GM12873 (cell line): ENCODE measurements at regions not wholly inside any gene's neighbourhood (a gene's known extent, or its start where the extent isn't known, plus 50 kb on each side); places are given as distances from the start of the nearest gene placed in this dataset.

Source experiments
- CTCF ChIP-seq: IDR thresholded peaks from 2 replicates; pipeline ENCODE4 v1.5.1; 2012; ENCODE audit warnings: low read depth, mild to moderate bottlenecking, moderate library complexity, low read length, control low read depth; ENCODE audit not compliant: insufficient read depth; ENCODE audit errors: missing control alignments

DNA sequence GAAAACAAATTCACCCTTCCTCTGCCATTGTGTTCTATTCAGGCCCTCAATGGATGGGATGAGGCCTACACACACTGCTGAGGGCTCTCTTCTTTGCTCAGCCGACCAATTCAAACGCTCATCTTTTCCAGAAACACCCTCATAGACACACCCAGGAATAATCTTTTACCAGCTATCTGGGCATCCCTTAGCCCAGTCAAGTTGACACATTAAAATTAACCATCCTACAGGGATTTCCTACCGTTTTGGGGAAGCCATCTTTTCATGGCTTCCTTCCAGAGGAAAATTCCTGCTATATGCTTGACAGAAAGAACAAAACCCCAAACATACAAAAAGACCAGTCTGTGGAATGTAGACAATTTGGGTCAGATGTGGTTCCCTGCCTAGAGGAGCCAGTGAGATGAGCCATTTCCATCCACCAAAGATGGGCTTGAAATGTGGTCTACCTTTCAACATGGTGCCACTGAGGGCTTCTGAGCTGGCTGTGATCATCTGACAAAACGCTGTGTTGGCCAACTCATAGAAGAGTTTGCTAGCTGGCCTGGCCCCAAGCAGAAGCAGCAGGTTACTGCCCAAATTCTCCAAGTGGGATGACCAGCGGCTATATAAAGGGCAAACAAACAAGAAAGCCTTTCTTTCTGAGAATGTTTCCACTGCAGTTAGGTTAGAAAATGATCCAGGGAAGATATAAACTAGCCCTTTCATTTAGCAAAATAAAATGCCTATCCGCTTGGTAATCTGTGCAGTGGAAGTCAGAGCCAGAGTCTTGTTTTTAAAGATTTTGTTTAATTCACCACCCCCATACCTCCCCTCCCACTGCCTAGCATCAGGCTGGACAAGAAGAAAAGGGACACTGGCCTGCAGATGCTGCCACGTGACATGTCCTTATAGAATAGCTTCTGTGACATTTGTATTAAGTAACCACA is 69.1 kb upstream of the MRPS6 start:
- TF ChIP-seq CTCF, result no peak

- no peak for TF ChIP-seq CTCF
Observed at GRCh38 chr21:34003428-34003827, 70.0 kb upstream of the MRPS6 start.

DNA sequence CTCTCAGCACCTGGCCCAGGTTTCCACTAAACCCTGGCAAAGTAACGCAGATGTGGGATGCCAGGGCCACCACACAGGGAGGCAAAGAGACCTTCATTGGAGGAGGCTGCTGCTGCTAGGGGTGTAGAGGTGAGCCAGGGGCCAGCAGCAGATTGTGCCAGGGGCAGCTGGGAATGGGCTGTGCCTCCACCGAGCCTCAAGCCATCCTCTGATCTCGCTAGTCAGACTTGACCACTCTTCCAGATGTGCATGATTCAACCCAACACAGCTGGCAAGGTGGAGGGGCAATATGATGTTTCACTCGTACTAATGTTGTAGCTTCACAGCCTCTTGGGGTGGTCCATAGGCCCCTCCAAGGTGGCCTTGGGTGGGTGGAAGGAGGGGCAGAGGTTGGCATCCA is 73.0 kb upstream of the MRPS6 start:
- TF ChIP-seq CTCF, result no peak

DNA sequence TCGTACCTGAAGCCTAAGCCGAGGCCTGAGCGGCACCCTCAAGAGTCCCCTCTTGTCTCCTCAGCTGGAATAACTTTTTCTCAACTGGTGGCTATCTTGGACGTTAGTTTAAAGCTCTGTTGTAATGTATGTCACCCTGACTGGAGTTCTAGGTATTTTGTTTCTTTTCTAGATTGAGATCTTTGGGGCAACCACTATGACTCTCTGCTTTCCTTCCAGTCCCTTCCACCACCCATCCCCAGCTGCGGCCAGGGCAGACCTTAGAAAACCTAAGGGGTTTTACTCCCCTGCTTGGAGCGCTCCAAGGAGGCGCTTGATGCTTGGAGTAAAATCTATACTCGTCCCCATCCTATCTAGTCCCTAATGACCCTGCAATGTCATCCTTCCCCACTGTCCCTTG is 74.6 kb upstream of the MRPS6 start:
- no peak for TF ChIP-seq CTCF

DNA sequence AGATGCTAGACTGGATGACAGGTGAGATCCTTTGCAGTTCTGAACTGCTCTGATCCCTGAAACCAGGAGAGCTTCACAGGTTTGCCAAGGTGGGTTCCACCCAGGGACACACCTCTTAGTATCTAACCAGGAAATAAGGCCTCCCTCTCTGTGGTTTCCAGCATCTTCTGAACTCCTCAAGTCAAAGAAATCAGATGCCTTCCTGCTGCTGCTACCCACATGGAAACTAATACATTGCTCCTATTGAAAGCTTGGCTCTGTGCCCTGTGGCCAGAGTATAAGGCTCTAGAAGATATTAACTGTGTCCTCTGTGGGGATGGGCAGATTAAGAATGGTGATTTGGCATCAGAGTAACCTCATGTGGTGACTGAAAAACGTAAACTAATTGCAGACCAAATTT is 75.0 kb upstream of the MRPS6 start:
- TF ChIP-seq CTCF, result no peak

DNA sequence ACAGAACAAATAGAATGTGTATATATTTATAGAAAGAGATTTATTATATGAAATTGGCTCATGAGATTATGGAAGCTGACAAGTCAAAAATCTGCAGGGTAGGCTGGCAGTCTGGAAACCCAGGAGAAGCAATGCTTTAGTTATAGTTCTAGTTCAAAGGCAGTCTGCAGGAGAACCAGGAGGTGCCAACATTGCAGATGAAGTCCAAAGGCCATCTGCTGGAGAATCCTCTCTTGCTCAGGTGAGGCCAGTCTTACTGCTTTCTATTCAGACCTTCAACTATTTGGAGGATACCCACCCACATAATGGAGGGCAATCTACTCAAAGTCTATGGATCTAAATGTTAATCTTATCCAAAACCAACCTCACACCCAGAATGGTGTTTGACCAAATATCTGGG is 75.9 kb upstream of the MRPS6 start:
- no peak for TF ChIP-seq CTCF

DNA sequence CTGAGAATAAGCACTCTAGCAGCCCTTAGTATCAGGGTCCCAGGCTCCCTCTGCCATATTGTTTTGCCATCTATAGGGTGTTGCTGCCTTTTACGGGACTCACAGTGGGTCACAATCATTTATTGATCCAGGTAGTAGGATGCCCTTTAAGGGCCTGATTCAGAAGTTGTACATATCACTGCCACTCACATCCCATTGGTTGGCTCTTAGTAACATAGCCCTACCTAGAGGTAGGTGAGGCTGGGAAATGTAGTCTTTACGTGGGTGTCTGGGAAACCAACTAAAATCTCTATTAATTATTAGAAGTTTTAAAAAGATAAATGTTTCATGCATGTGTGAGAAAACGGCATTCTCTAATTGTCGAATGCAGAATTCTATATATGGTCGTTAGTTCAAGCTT is 78.8 kb upstream of the ATP5PO start:
- no peak for TF ChIP-seq CTCF
